ENCODE measurements at regions not wholly inside any gene's neighbourhood (a gene's known extent, or its start where the extent isn't known, plus 50 kb on each side); places are given as distances from the start of the nearest gene placed in this dataset.

GRCh38 chr13:24081387-24081786, 79.1 kb upstream of the SPATA13 start:
- no peak overlapping the region for H3K4me2 ChIP-seq (replicated peaks; ENCODE audit: low read depth, low read length, poor library complexity, severe bottlenecking)
- no peaks in the 10 kb centered on the region for H3K36me3 ChIP-seq (replicated peaks in 1 of 2; ENCODE audit: control extremely low read depth in 1 of 2, control insufficient read depth in 1 of 2, extremely low read depth in 1 of 2, insufficient read depth in 2 of 2, low read length in 1 of 2)
- Mint-ChIP-seq H3K4me1 (peaks cover 2% of the 10 kb centered on the region), H3K4me3 (no peak overlapping the region), H3K27me3 (peaks cover 13% of the 10 kb centered on the region), H3K27ac (no peak overlapping the region), H3K9me3 (ENCODE audit: insufficient read depth) (no peaks in the 10 kb centered on the region)
- DNase-seq, result no peak
- no peak overlapping the region for H3K27ac ChIP-seq (ENCODE audit: low read length in 2 of 2)
- no peak overlapping the region for H3K4me3 ChIP-seq (ENCODE audit: control extremely low read depth in 1 of 5, extremely low read depth in 1 of 5, insufficient read depth in 1 of 5, low read depth in 2 of 5, low read length in 4 of 5)
- no peaks in the 10 kb centered on the region for H3K9me3 ChIP-seq (ENCODE audit: control extremely low read depth in 1 of 3, control insufficient read depth in 2 of 3, insufficient read depth in 1 of 3, low read length in 2 of 3)
- no peak overlapping the region for H2AFZ ChIP-seq (ENCODE audit: insufficient read depth, low read depth, low read length, poor library complexity, severe bottlenecking)
- no peak for TF ChIP-seq EZH2 (IDR thresholded peaks at IDR 0.05; ENCODE audit: borderline replicate concordance, insufficient read depth, low read depth, low read length, poor library complexity, severe bottlenecking)
- TF ChIP-seq CTCF (IDR thresholded peaks at IDR 0.05), result no peak
- H3K4me1 ChIP-seq (ENCODE audit: control insufficient read depth in 2 of 2, insufficient read depth in 2 of 2, low read length in 2 of 2), result no peaks in the 10 kb centered on the region
- no peak for ATAC-seq (ENCODE audit: low read depth)
- no peaks in the 10 kb centered on the region for H4K20me1 ChIP-seq (ENCODE audit: control insufficient read depth, insufficient read depth, low read length, poor library complexity, severe bottlenecking)
- POLR2A ChIA-PET, result no interaction called here
- CTCF ChIA-PET, result no interaction called here
- WGBS (ENCODE audit: insufficient coverage), result no CpG with 5 or more reads among the region's 2 CpGs
- no peaks in the 10 kb centered on the region for H3K79me2 ChIP-seq (ENCODE audit: control insufficient read depth, insufficient read depth, low read length)
- H3K9ac ChIP-seq (ENCODE audit: low read length), result no peak overlapping the region
- intact Hi-C loops (cut with micrococcal nuclease), result no loop called here
- no peaks in the 10 kb centered on the region for H3K27me3 ChIP-seq (replicated peaks in 1 of 4; ENCODE audit: control extremely low read depth in 1 of 4, control insufficient read depth in 3 of 4, insufficient read depth in 4 of 4, low read length in 3 of 4)

GRCh38 chr13:24083141-24083540, 77.4 kb upstream of the SPATA13 start:
- no peak overlapping the region for H2AFZ ChIP-seq (ENCODE audit: insufficient read depth, low read depth, low read length, poor library complexity, severe bottlenecking)
- POLR2A ChIA-PET, result no interaction called here
- H3K4me3 Mint-ChIP-seq, result no peak overlapping the region
- H3K4me2 ChIP-seq (replicated peaks; ENCODE audit: low read depth, low read length, poor library complexity, severe bottlenecking), result no peak overlapping the region
- no peaks in the 10 kb centered on the region for H3K4me1 ChIP-seq (ENCODE audit: control insufficient read depth in 2 of 2, insufficient read depth in 2 of 2, low read length in 2 of 2)
- no peaks in the 10 kb centered on the region for H3K9me3 Mint-ChIP-seq (ENCODE audit: insufficient read depth)
- H3K4me1 Mint-ChIP-seq, result peaks cover 2% of the 10 kb centered on the region
- H3K4me3 ChIP-seq (ENCODE audit: control extremely low read depth in 1 of 5, extremely low read depth in 1 of 5, insufficient read depth in 1 of 5, low read depth in 2 of 5, low read length in 4 of 5), result no peak overlapping the region
- H3K9me3 ChIP-seq (ENCODE audit: control extremely low read depth in 1 of 3, control insufficient read depth in 2 of 3, insufficient read depth in 1 of 3, low read length in 2 of 3), result no peaks in the 10 kb centered on the region
- peaks cover 13% of the 10 kb centered on the region for H3K27me3 Mint-ChIP-seq
- H3K27me3 ChIP-seq (replicated peaks in 1 of 4; ENCODE audit: control extremely low read depth in 1 of 4, control insufficient read depth in 3 of 4, insufficient read depth in 4 of 4, low read length in 3 of 4), result no peaks in the 10 kb centered on the region
- ATAC-seq (ENCODE audit: low read depth) (no peak), DNase-seq (no peak)
- intact Hi-C loops (cut with micrococcal nuclease), result no loop called here
- TF ChIP-seq CTCF (IDR thresholded peaks at IDR 0.05), result no peak
- no peak for TF ChIP-seq EZH2 (IDR thresholded peaks at IDR 0.05; ENCODE audit: borderline replicate concordance, insufficient read depth, low read depth, low read length, poor library complexity, severe bottlenecking)
- H3K36me3 ChIP-seq (replicated peaks in 1 of 2; ENCODE audit: control extremely low read depth in 1 of 2, control insufficient read depth in 1 of 2, extremely low read depth in 1 of 2, insufficient read depth in 2 of 2, low read length in 1 of 2), result no peaks in the 10 kb centered on the region
- no peaks in the 10 kb centered on the region for H4K20me1 ChIP-seq (ENCODE audit: control insufficient read depth, insufficient read depth, low read length, poor library complexity, severe bottlenecking)
- no peaks in the 10 kb centered on the region for H3K79me2 ChIP-seq (ENCODE audit: control insufficient read depth, insufficient read depth, low read length)
- no peak overlapping the region for H3K27ac ChIP-seq (ENCODE audit: low read length in 2 of 2)
- CTCF ChIA-PET, result no interaction called here
- H3K9ac ChIP-seq (ENCODE audit: low read length), result no peak overlapping the region
- WGBS (ENCODE audit: insufficient coverage), result 86% methylated on average over 5 of the region's 5 CpGs
- no peak overlapping the region for H3K27ac Mint-ChIP-seq
